Sigmoid colon (tissue), 6 donors: ENCODE measurements at regions not wholly inside any gene's neighbourhood (a gene's known extent, or its start where the extent isn't known, plus 50 kb on each side); places are given as distances from the start of the nearest gene placed in this dataset.

Source experiments
- DNase-seq: peaks from one replicate; pipeline ENCODE4 v3.0.0-alpha.2; 2019
- H3K27ac ChIP-seq, 4 donors: fragments of 200-600 bp; sonication (generic); one replicate each; pipeline ENCODE4 v1.5.1; 2016 to 2019; ENCODE audit warnings: mild to moderate bottlenecking in 1 of 4
- H3K27me3 ChIP-seq, 3 donors: fragments of 200-600 bp; sonication (generic); one replicate each; pipeline ENCODE4 v1.5.1; 2019; ENCODE audit warnings: mild to moderate bottlenecking in 1 of 3
- H3K36me3 ChIP-seq, 4 donors: fragments of 200-600 bp; sonication (generic); one replicate each; pipeline ENCODE4 v1.5.1; 2016 to 2019
- H3K4me1 ChIP-seq, 4 donors: fragments of 200-600 bp; sonication (generic); one replicate each; pipeline ENCODE4 v1.5.1; 2017 to 2019
- H3K4me3 ChIP-seq, 4 donors: fragments of 200-600 bp; sonication (generic); one replicate each; pipeline ENCODE4 v1.5.1; 2017 to 2019; ENCODE audit warnings: mild to moderate bottlenecking in 2 of 4, moderate library complexity in 1 of 4
- H3K9me3 ChIP-seq, 4 donors: fragments of 200-600 bp in 3 of 4; sonication (generic) in 3 of 4; one replicate each; pipeline versions ENCODE4 v1.5.1 to v1.6.1; 2013 to 2019
- CTCF ChIP-seq, 4 experiments: fragments of 450-650 bp in 3 of 4; fragments of 200-600 bp in 1 of 4; IDR thresholded peaks; one replicate each; pipeline ENCODE4 v1.5.1; 2016 to 2019; ENCODE audit warnings: antibody characterized with exemption in 4 of 4, mild to moderate bottlenecking in 3 of 4, moderate library complexity in 2 of 4
- EP300 ChIP-seq, 4 donors: sonication (generic); formaldehyde crosslinking; IDR thresholded peaks; one replicate each; pipeline ENCODE4 v1.6.1; 2017; ENCODE audit warnings: antibody characterized with exemption in 4 of 4
- POLR2A ChIP-seq, 2 donors: fragments of 450-650 bp; IDR thresholded peaks; one replicate each; pipeline ENCODE4 v1.6.1; 2016; ENCODE audit warnings: antibody characterized with exemption in 2 of 2, mild to moderate bottlenecking in 2 of 2, moderate library complexity in 2 of 2
- POLR2AphosphoS5 ChIP-seq, 4 donors: sonication (generic); formaldehyde crosslinking; IDR thresholded peaks; one replicate each; pipeline ENCODE4 v1.6.1; 2017; ENCODE audit warnings: antibody characterized with exemption in 4 of 4
- WGBS, 2 donors: extraction: QIAGEN DNeasy Blood & Tissue Kit; methylation state at CpG; one replicate each; pipeline ENCODE4 v1.1.7; 2013; 5-methylcytosine and 5-hydroxymethylcytosine counted together
- intact Hi-C: fragments of 100-400 bp; cut with DNase I; formaldehyde crosslinking; loops from one replicate; pipeline ENCODE4 v1.15.1; 2023
- donor health status: healthy with polysubstance abuse.
- donor health status: healthy.

- TF ChIP-seq EP300 (IDR thresholded peaks at IDR 0.05) (no peak), CTCF (IDR thresholded peaks at IDR 0.05) (no peak), POLR2A (IDR thresholded peaks at IDR 0.05) (no peak), POLR2AphosphoS5 (IDR thresholded peaks at IDR 0.05) (no peak)
- DNase-seq: no peak
- 80 to 83% methylated on average over 9 of the region's 9 CpGs for WGBS, 2 donors
- Histone ChIP-seq H3K27me3 (no peaks in the 10 kb centered on the region), H3K36me3 (no peaks in the 10 kb centered on the region), H3K4me3 (no peak overlapping the region), H3K4me1 (no peaks in the 10 kb centered on the region), H3K9me3 (no peaks in the 10 kb centered on the region), H3K27ac (no peak overlapping the region)
- intact Hi-C loops: no loop called here
Observed at GRCh38 chr10:130510755-130511154, 374.6 kb downstream of the GLRX3 start.

GRCh38 chr10:130511766-130512165 lies 375.6 kb downstream of the GLRX3 start:
- no peak overlapping the region for H3K27ac ChIP-seq
- 69 to 76% methylated on average over 10 of the region's 10 CpGs for WGBS, 2 donors
- H3K4me3 ChIP-seq: no peak overlapping the region
- no peak for TF ChIP-seq POLR2A (IDR thresholded peaks at IDR 0.05)
- no peak for TF ChIP-seq CTCF (IDR thresholded peaks at IDR 0.05)
- TF ChIP-seq POLR2AphosphoS5 (IDR thresholded peaks at IDR 0.05): no peak
- no peak for TF ChIP-seq EP300 (IDR thresholded peaks at IDR 0.05)
- no peak for DNase-seq
- H3K9me3 ChIP-seq: no peaks in the 10 kb centered on the region
- H3K27me3 ChIP-seq: no peaks in the 10 kb centered on the region
- H3K4me1 ChIP-seq: no peaks in the 10 kb centered on the region
- no peaks in the 10 kb centered on the region for H3K36me3 ChIP-seq
- intact Hi-C loops: no loop called here

GRCh38 chr10:130512936-130513335 lies 376.7 kb downstream of the GLRX3 start:
- no peaks in the 10 kb centered on the region for H3K4me1 ChIP-seq
- H3K36me3 ChIP-seq: no peaks in the 10 kb centered on the region
- no peaks in the 10 kb centered on the region for H3K9me3 ChIP-seq
- H3K27ac ChIP-seq: no peak overlapping the region
- H3K27me3 ChIP-seq: no peaks in the 10 kb centered on the region
- TF ChIP-seq CTCF (IDR thresholded peaks at IDR 0.05) (no peak), EP300 (IDR thresholded peaks at IDR 0.05) (no peak), POLR2A (IDR thresholded peaks at IDR 0.05) (no peak), POLR2AphosphoS5 (IDR thresholded peaks at IDR 0.05) (no peak)
- no peak for DNase-seq
- no peak overlapping the region for H3K4me3 ChIP-seq
- intact Hi-C loops: no loop called here
- WGBS, 2 donors: 61 to 89% methylated on average over 1 of the region's 1 CpG

GRCh38 chr10:130513686-130514476 lies 377.7 kb downstream of the GLRX3 start:
- no peaks in the 10 kb centered on the region for H3K9me3 ChIP-seq
- H3K27me3 ChIP-seq: no peaks in the 10 kb centered on the region
- 82 to 84% methylated on average over 13 of the region's 13 CpGs for WGBS, 2 donors
- no peak for DNase-seq
- H3K36me3 ChIP-seq: no peaks in the 10 kb centered on the region
- intact Hi-C loops: no loop called here
- TF ChIP-seq POLR2A (IDR thresholded peaks at IDR 0.05) (no peak), POLR2AphosphoS5 (IDR thresholded peaks at IDR 0.05) (no peak), EP300 (IDR thresholded peaks at IDR 0.05) (no peak), CTCF (IDR thresholded peaks at IDR 0.05) (no peak)
- H3K4me1 ChIP-seq: no peaks in the 10 kb centered on the region
- no peak overlapping the region for H3K27ac ChIP-seq
- H3K4me3 ChIP-seq: no peak overlapping the region

- intact Hi-C loops: no loop called here
- Histone ChIP-seq H3K27ac (no peak overlapping the region), H3K36me3 (no peaks in the 10 kb centered on the region), H3K4me3 (no peak overlapping the region), H3K27me3 (no peaks in the 10 kb centered on the region), H3K9me3 (no peaks in the 10 kb centered on the region), H3K4me1 (no peaks in the 10 kb centered on the region)
- TF ChIP-seq EP300 (IDR thresholded peaks at IDR 0.05) (no peak), CTCF (IDR thresholded peaks at IDR 0.05) (no peak), POLR2A (IDR thresholded peaks at IDR 0.05) (no peak), POLR2AphosphoS5 (IDR thresholded peaks at IDR 0.05) (no peak)
- WGBS, 2 donors: 82 to 91% methylated on average over 6 of the region's 6 CpGs
- DNase-seq: no peak
Observed at GRCh38 chr10:130515670-130516069, 379.5 kb downstream of the GLRX3 start.
